ENCODE measurements at regions not wholly inside any gene's neighbourhood (a gene's known extent, or its start where the extent isn't known, plus 50 kb on each side); places are given as distances from the start of the nearest gene placed in this dataset.
"Not testable (repeated sequence)": the region's sequence is repeated elsewhere in the genome, so short reads cannot be mapped to it uniquely, and the experiment has no call there.

GRCh38 chr10:20494474-20494873, 402.6 kb downstream of the NEBL start:
- Histone ChIP-seq H3K27ac (no peak overlapping the region), H3K9me3 (peaks cover 9% of the 10 kb centered on the region), H3K4me3 (no peak overlapping the region), H3K27me3 (ENCODE audit: low read depth) (no peaks in the 10 kb centered on the region), H3K4me1 (no peaks in the 10 kb centered on the region), H3K36me3 (no peaks in the 10 kb centered on the region)
- DNase-seq = no peak
- no peak for ATAC-seq
- intact Hi-C loops (cut with DNase I) = no loop called here
- no peak for TF ChIP-seq CTCF (IDR thresholded peaks at IDR 0.05)

- ATAC-seq (no peak), DNase-seq (no peak)
- Histone ChIP-seq H3K36me3 (no peaks in the 10 kb centered on the region), H3K9me3 (peaks cover 9% of the 10 kb centered on the region), H3K4me1 (no peaks in the 10 kb centered on the region), H3K27ac (no peak overlapping the region), H3K27me3 (ENCODE audit: low read depth) (no peaks in the 10 kb centered on the region), H3K4me3 (no peak overlapping the region)
- intact Hi-C loops (cut with DNase I) = no loop called here
- TF ChIP-seq CTCF (IDR thresholded peaks at IDR 0.05) = no peak
Observed at GRCh38 chr10:20492447-20492846, 404.7 kb downstream of the NEBL start.

GRCh38 chr10:20489961-20490360, 407.1 kb downstream of the NEBL start:
- no peak for DNase-seq
- Histone ChIP-seq H3K9me3 (peaks cover 9% of the 10 kb centered on the region), H3K4me1 (no peaks in the 10 kb centered on the region), H3K4me3 (no peak overlapping the region), H3K27ac (no peak overlapping the region), H3K36me3 (no peaks in the 10 kb centered on the region), H3K27me3 (ENCODE audit: low read depth) (no peaks in the 10 kb centered on the region)
- ATAC-seq = no peak
- intact Hi-C loops (cut with DNase I) = no loop called here
- no peak for TF ChIP-seq CTCF (IDR thresholded peaks at IDR 0.05)

GRCh38 chr10:20486791-20487190, 410.3 kb downstream of the NEBL start:
- DNase-seq (no peak), ATAC-seq (no peak)
- no peak overlapping the region for H3K4me3 ChIP-seq
- no peaks in the 10 kb centered on the region for H3K36me3 ChIP-seq
- TF ChIP-seq CTCF (IDR thresholded peaks at IDR 0.05) = no peak
- no peaks in the 10 kb centered on the region for H3K4me1 ChIP-seq
- H3K9me3 ChIP-seq = no peaks in the 10 kb centered on the region
- H3K27ac ChIP-seq = no peak overlapping the region
- H3K27me3 ChIP-seq (ENCODE audit: low read depth) = no peaks in the 10 kb centered on the region
- intact Hi-C loops (cut with DNase I) = no loop called here

- no peak overlapping the region for H3K27ac ChIP-seq
- intact Hi-C loops (cut with DNase I) = no loop called here
- no peaks in the 10 kb centered on the region for H3K27me3 ChIP-seq (ENCODE audit: low read depth)
- H3K4me3 ChIP-seq = no peak overlapping the region
- H3K9me3 ChIP-seq = no peaks in the 10 kb centered on the region
- DNase-seq (no peak), ATAC-seq (no peak)
- no peaks in the 10 kb centered on the region for H3K4me1 ChIP-seq
- no peaks in the 10 kb centered on the region for H3K36me3 ChIP-seq
- TF ChIP-seq CTCF (IDR thresholded peaks at IDR 0.05) = no peak
Observed at GRCh38 chr10:20485554-20485953, 411.6 kb downstream of the NEBL start.

GRCh38 chr10:20481054-20481453, 416.1 kb downstream of the NEBL start:
- H3K36me3 ChIP-seq = no peaks in the 10 kb centered on the region
- no peak for TF ChIP-seq CTCF (IDR thresholded peaks at IDR 0.05)
- no peaks in the 10 kb centered on the region for H3K27me3 ChIP-seq (ENCODE audit: low read depth)
- no peak overlapping the region for H3K4me3 ChIP-seq
- H3K27ac ChIP-seq = no peak overlapping the region
- no peaks in the 10 kb centered on the region for H3K9me3 ChIP-seq
- H3K4me1 ChIP-seq = no peaks in the 10 kb centered on the region
- DNase-seq = no peak
- intact Hi-C loops (cut with DNase I) = no loop called here
- no peak for ATAC-seq

GRCh38 chr10:20480575-20480974, 416.5 kb downstream of the NEBL start:
- ATAC-seq; intact Hi-C loops (cut with DNase I): not testable (repeated sequence)

More at GRCh38 chr10:20480575-20480974, 416.5 kb downstream of the NEBL start:
- H3K9me3 ChIP-seq; H3K4me1 ChIP-seq; H3K36me3 ChIP-seq; H3K27ac ChIP-seq; DNase-seq; H3K4me3 ChIP-seq; H3K27me3 ChIP-seq (ENCODE audit: low read depth): not testable (repeated sequence)

Measured in lower lobe of right lung (tissue), 2 donors.